Lung (tissue), 11 donors: ENCODE measurements at regions not wholly inside any gene's neighbourhood (a gene's known extent, or its start where the extent isn't known, plus 50 kb on each side); places are given as distances from the start of the nearest gene placed in this dataset.

Source experiments
- ATAC-seq: fragments of 200-7000 bp; cut with Tn5 transposase; one replicate; pipeline ENCODE4 v1.9.1; 2020; ENCODE audit warnings: moderate number of reproducible peaks; ENCODE audit not compliant: insufficient read depth, low FRiP score
- DNase-seq, 3 donors: peaks; one replicate each; pipeline ENCODE4 v3.0.0-alpha.2; 2013 to 2017
- H3K27ac ChIP-seq, 2 donors: one replicate each; pipeline ENCODE4 v1.5.1; 2013; ENCODE audit warnings: mild to moderate bottlenecking in 2 of 2, moderate library complexity in 2 of 2, control low read depth in 1 of 2, inconsistent platforms in 1 of 2, low read depth in 1 of 2, low read length in 1 of 2
- H3K27me3 ChIP-seq, 3 donors: one replicate each; pipeline ENCODE4 v1.5.1; 2013; ENCODE audit warnings: low read length in 2 of 3; ENCODE audit not compliant: control insufficient read depth in 3 of 3, insufficient read depth in 3 of 3
- H3K36me3 ChIP-seq, 4 donors: one replicate each; pipeline ENCODE4 v1.5.1; 2013; ENCODE audit warnings: low read length in 4 of 4, mild to moderate bottlenecking in 1 of 4, moderate library complexity in 1 of 4; ENCODE audit not compliant: control insufficient read depth in 4 of 4, insufficient read depth in 4 of 4
- H3K4me1 ChIP-seq, 5 donors: one replicate each; pipeline ENCODE4 v1.5.1; 2013; ENCODE audit warnings: low read length in 5 of 5, mild to moderate bottlenecking in 2 of 5, moderate library complexity in 1 of 5; ENCODE audit not compliant: control insufficient read depth in 5 of 5, insufficient read depth in 5 of 5
- H3K4me3 ChIP-seq: one replicate; pipeline ENCODE4 v1.5.1; 2013; ENCODE audit warnings: mild to moderate bottlenecking, control low read depth, moderate library complexity
- H3K9ac ChIP-seq, 2 donors: one replicate each; pipeline ENCODE4 v1.5.1; 2013; ENCODE audit warnings: low read length in 2 of 2, control low read depth in 1 of 2; ENCODE audit not compliant: insufficient read depth in 1 of 2
- H3K9me3 ChIP-seq, 4 donors: one replicate each; pipeline ENCODE4 v1.5.1; 2013; ENCODE audit warnings: low read length in 3 of 4, mild to moderate bottlenecking in 1 of 4, moderate library complexity in 1 of 4; ENCODE audit not compliant: control insufficient read depth in 4 of 4, insufficient read depth in 3 of 4
- CTCF ChIP-seq: IDR thresholded peaks from 2 replicates; pipeline ENCODE4 v1.5.1; 2012; ENCODE audit warnings: mild to moderate bottlenecking; ENCODE audit errors: control extremely low read depth, extremely low read depth
- WGBS, 2 donors: extraction: QIAGEN DNeasy Blood & Tissue Kit; methylation state at CpG; one replicate each; pipeline ENCODE4 v1.1.7; 2013; 5-methylcytosine and 5-hydroxymethylcytosine counted together
- donor health status: control.
- donor health status: control.
- donor health status: Bipolar disorder and iron deficiency.
- donor health status: healthy.
- donor health status: DM: yes; HTN: yes; CAD: no.

- Histone ChIP-seq H3K4me3 (no peak overlapping the region), H3K27me3 (peaks cover 0 to 2% (median 0%) of the 10 kb centered on the region in 3 donors), H3K9ac (no peak overlapping the region), H3K9me3 (no peaks in the 10 kb centered on the region), H3K4me1 (peaks cover 0 to 17% (median 2%) of the 10 kb centered on the region in 5 donors), H3K36me3 (no peaks in the 10 kb centered on the region), H3K27ac (no peak overlapping the region)
- 91 to 96% methylated on average over 7 of the region's 7 CpGs for WGBS, 2 donors
- TF ChIP-seq CTCF, result no peak
- ATAC-seq, result no peak
- no peak for DNase-seq
These were observed 197.9 kb downstream of the IRF8 start for GRCh38 chr16:86096850-86097249.

GRCh38 chr16:86099326-86099725 lies 200.4 kb downstream of the IRF8 start:
- no peak overlapping the region for H3K4me3 ChIP-seq
- no peak overlapping the region for H3K9ac ChIP-seq
- no peak for ATAC-seq
- H3K4me1 ChIP-seq, result peaks cover 0 to 20% (median 0%) of the 10 kb centered on the region in 5 donors
- WGBS, 2 donors, result 67 to 79% methylated on average over 10 of the region's 10 CpGs
- H3K9me3 ChIP-seq, result no peaks in the 10 kb centered on the region
- no peak overlapping the region for H3K27ac ChIP-seq
- DNase-seq, result no peak
- no peak for TF ChIP-seq CTCF
- H3K36me3 ChIP-seq, result no peaks in the 10 kb centered on the region
- H3K27me3 ChIP-seq, result peaks cover 0 to 4% (median 0%) of the 10 kb centered on the region in 3 donors

- 59 to 71% methylated on average over 11 of the region's 11 CpGs for WGBS, 2 donors
- no peak for TF ChIP-seq CTCF
- no peaks in the 10 kb centered on the region for H3K9me3 ChIP-seq
- peaks cover 0 to 20% (median 0%) of the 10 kb centered on the region in 5 donors for H3K4me1 ChIP-seq
- H3K27me3 ChIP-seq, result peaks cover 0 to 4% (median 0%) of the 10 kb centered on the region in 3 donors
- no peaks in the 10 kb centered on the region for H3K36me3 ChIP-seq
- no peak overlapping the region for H3K4me3 ChIP-seq
- peak; percentile 84 to 92 (median 90) for DNase-seq
- no peak overlapping the region for H3K9ac ChIP-seq
- no peak for ATAC-seq
- no peak overlapping the region for H3K27ac ChIP-seq
These were observed 201.5 kb downstream of the IRF8 start for GRCh38 chr16:86100205-86101136.
